GM12878 (cell line): ENCODE measurements at regions not wholly inside any gene's neighbourhood (a gene's known extent, or its start where the extent isn't known, plus 50 kb on each side); places are given as distances from the start of the nearest gene placed in this dataset.

ENCODE experiments used
- ATAC-seq: fragments of 200-7000 bp; cut with Tn5 transposase; 3 replicates; pipeline ENCODE4 v1.9.1; 2020; ENCODE audit warnings: mild to moderate bottlenecking, moderate library complexity
- BruUV-seq: library from RNA; stranded (reverse); fragments of 400-500 nt; replicated peaks from 2 replicates; lab custom pipeline; 2021; lab: Mats Ljungman, UMichigan
- CTCF ChIA-PET: fragments of 300-600 bp; sonication (Branson Sonifier 250); formaldehyde crosslinking; extraction: SDS; loops from one replicate; lab custom pipeline; 2021; ENCODE audit warnings: inconsistent platforms; lab: Yijun Ruan, JAX
- POLR2A ChIA-PET: fragments of 350-600 bp; formaldehyde crosslinking; extraction: SDS; loops from one replicate; lab custom pipeline; 2021; ENCODE audit warnings: inconsistent platforms; lab: Charles Lee
- RAD21 ChIA-PET: fragments of 300-600 bp; sonication (Branson Sonifier 250); formaldehyde crosslinking; loops from one replicate; lab custom pipeline; 2023; ENCODE audit warnings: antibody characterized with exemption; ENCODE audit not compliant: unreplicated experiment; lab: Charles Lee
- SMC1A ChIA-PET: fragments of 300-600 bp; sonication (Branson Sonifier 250); formaldehyde crosslinking; loops from one replicate; lab custom pipeline; 2023; ENCODE audit not compliant: unreplicated experiment, uncharacterized antibody; lab: Charles Lee
- DNase-seq: peaks from one replicate; pipeline ENCODE4 v3.0.0-alpha.2; 2011; ENCODE audit warnings: low read depth, low spot score
- FAIRE-seq: peaks from 3 replicates; lab custom pipeline; 2011; peaks lifted over from hg19 to GRCh38; lab: Jason Lieb, UNC
- H2AFZ ChIP-seq: 2 replicates; pipeline ENCODE4 v1.6.0; 2011; ENCODE audit warnings: low read depth, low read length, control low read depth; ENCODE audit not compliant: control insufficient read depth
- H3K27ac ChIP-seq: 2 replicates; pipeline ENCODE4 v1.5.1; 2011; ENCODE audit warnings: control low read depth; ENCODE audit not compliant: control insufficient read depth, insufficient read depth
- H3K27me3 ChIP-seq, 2 experiments: replicated peaks in 1 of 2; 2 replicates each; pipeline versions ENCODE4 v1.6.0 to v1.6.1; 2011; ENCODE audit warnings: low read length in 1 of 2; ENCODE audit not compliant: control insufficient read depth in 2 of 2, insufficient read depth in 2 of 2
- H3K36me3 ChIP-seq, 2 experiments: 2 replicates each; pipeline ENCODE4 v1.5.1; 2011; ENCODE audit warnings: low read length in 1 of 2; ENCODE audit not compliant: control insufficient read depth in 2 of 2, insufficient read depth in 2 of 2
- H3K4me1 ChIP-seq: 2 replicates; pipeline ENCODE4 v1.6.1; 2011; ENCODE audit warnings: mild to moderate bottlenecking, low read length, moderate library complexity, mixed read lengths; ENCODE audit not compliant: control insufficient read depth, insufficient read depth
- H3K4me2 ChIP-seq: 2 replicates; pipeline ENCODE4 v1.6.0; 2011; ENCODE audit warnings: control low read depth; ENCODE audit not compliant: control insufficient read depth, insufficient read depth
- H3K4me3 ChIP-seq: fragments of 200-600 bp; sonication (generic); 2 replicates; pipeline ENCODE4 v1.5.1; 2016
- H3K79me2 ChIP-seq: 2 replicates; pipeline ENCODE4 v1.6.0; 2011; ENCODE audit warnings: low read length; ENCODE audit not compliant: control insufficient read depth, insufficient read depth
- H3K9ac ChIP-seq: 2 replicates; pipeline ENCODE4 v1.8.0; 2011; ENCODE audit warnings: low read length, control low read depth, mixed read lengths; ENCODE audit not compliant: control insufficient read depth, insufficient read depth
- H3K9me3 ChIP-seq: replicated peaks from 3 replicates; pipeline ENCODE4 v1.5.1; 2011; ENCODE audit warnings: mild to moderate bottlenecking, low read length; ENCODE audit not compliant: control insufficient read depth, insufficient read depth
- H4K20me1 ChIP-seq: 2 replicates; pipeline ENCODE4 v1.6.0; 2011; ENCODE audit not compliant: control insufficient read depth, insufficient read depth
- ASH2L ChIP-seq: fragments of 300-600, 200-600 bp; sonication (generic); IDR thresholded peaks from 2 replicates; pipeline ENCODE4 v1.6.1; 2017; ENCODE audit warnings: low read depth, mild to moderate bottlenecking, borderline replicate concordance
- ATF3 ChIP-seq: IDR thresholded peaks from 2 replicates; pipeline ENCODE4 v1.6.1; 2011; ENCODE audit warnings: low read depth, mild to moderate bottlenecking, low read length, moderate library complexity, borderline replicate concordance; ENCODE audit errors: extremely low read depth
- BMI1 ChIP-seq: fragments of 450-650 bp; IDR thresholded peaks from 2 replicates; pipeline ENCODE4 v1.6.1; 2016; ENCODE audit warnings: mild to moderate bottlenecking, moderate library complexity, borderline replicate concordance
- EED ChIP-seq: sonication (generic); IDR thresholded peaks from 2 replicates; pipeline ENCODE4 v1.6.1; 2016; ENCODE audit warnings: antibody characterized with exemption, low read depth
- EGR1 ChIP-seq, 2 experiments: IDR thresholded peaks; 1 replicate in 1 of 2; 2 replicates in 1 of 2; pipeline ENCODE4 v1.6.1; 2011 to 2012; ENCODE audit warnings: low read depth in 2 of 2, low read length in 2 of 2, borderline replicate concordance in 1 of 2, mild to moderate bottlenecking in 1 of 2, moderate library complexity in 1 of 2
- IKZF1 ChIP-seq: fragments of 450-650 bp; conservative IDR thresholded peaks from 2 replicates; pipeline ENCODE4 v1.6.1; 2017; ENCODE audit warnings: antibody characterized with exemption, mild to moderate bottlenecking
- MEF2A ChIP-seq: IDR thresholded peaks from 2 replicates; pipeline ENCODE4 v1.6.1; 2011; ENCODE audit warnings: low read depth, mild to moderate bottlenecking, low read length, moderate library complexity; ENCODE audit not compliant: insufficient read depth
- MXI1 ChIP-seq: fragments of 150-350 bp; IDR thresholded peaks from 2 replicates; pipeline ENCODE4 v1.6.1; 2011; ENCODE audit warnings: low read depth, mild to moderate bottlenecking, inconsistent platforms, low read length, improper control_type of control experiment
- NFXL1 ChIP-seq: fragments of 450-650 bp; IDR thresholded peaks from 2 replicates; pipeline ENCODE4 v1.6.1; 2017; ENCODE audit warnings: antibody characterized with exemption, mild to moderate bottlenecking, borderline replicate concordance
- PAX5 ChIP-seq: IDR thresholded peaks from 2 replicates; pipeline ENCODE4 v1.6.1; 2011; ENCODE audit warnings: low read depth, low read length, borderline replicate concordance
- RCOR1 ChIP-seq: conservative IDR thresholded peaks from 2 replicates; pipeline ENCODE4 v1.6.1; 2012; ENCODE audit warnings: low read depth, low read length, improper control_type of control experiment
- SPI1 ChIP-seq: IDR thresholded peaks from 2 replicates; pipeline ENCODE4 v1.6.1; 2011; ENCODE audit warnings: low read depth, mild to moderate bottlenecking, low read length, moderate library complexity, borderline replicate concordance; ENCODE audit not compliant: insufficient read depth
- TCF7 ChIP-seq: IDR thresholded peaks from 2 replicates; pipeline ENCODE4 v1.6.1; 2014; ENCODE audit warnings: antibody characterized with exemption, borderline replicate concordance
- ZBED1 ChIP-seq: IDR thresholded peaks from 2 replicates; pipeline ENCODE4 v1.6.1; 2016; ENCODE audit warnings: borderline replicate concordance
- WGBS: methylation state at CpG from one replicate; pipeline ENCODE4 v1.1.6; 2016; ENCODE audit warnings: low lambda C conversion rate; ENCODE audit not compliant: insufficient replicate concordance, insufficient coverage; ENCODE audit errors: missing lambda C conversion rate; 5-methylcytosine and 5-hydroxymethylcytosine counted together
- in situ Hi-C: fragments of 300-500 bp; cut with MboI; formaldehyde crosslinking; loops from 9 replicates; pipeline ENCODE4 v1.14.3; 2018; ENCODE audit warnings: mixed read lengths
- intact Hi-C: fragments of 100-400 bp; cut with micrococcal nuclease; formaldehyde crosslinking; loops from one replicate; pipeline ENCODE4 v1.14.2; 2022; ENCODE audit not compliant: unreplicated experiment
- TF ChIP-seq, protein P1 (sequence below): IDR thresholded peaks from 2 replicates; pipeline ENCODE4 v1.6.1; 2012; ENCODE audit warnings: improper control_type of control experiment, low read depth, low read length; ENCODE audit not compliant: insufficient replicate concordance
- TF ChIP-seq, protein P2 (sequence below): IDR thresholded peaks from 2 replicates; pipeline ENCODE4 v1.6.1; 2012; ENCODE audit warnings: low read depth, low read length, improper control_type of control experiment

DNA sequence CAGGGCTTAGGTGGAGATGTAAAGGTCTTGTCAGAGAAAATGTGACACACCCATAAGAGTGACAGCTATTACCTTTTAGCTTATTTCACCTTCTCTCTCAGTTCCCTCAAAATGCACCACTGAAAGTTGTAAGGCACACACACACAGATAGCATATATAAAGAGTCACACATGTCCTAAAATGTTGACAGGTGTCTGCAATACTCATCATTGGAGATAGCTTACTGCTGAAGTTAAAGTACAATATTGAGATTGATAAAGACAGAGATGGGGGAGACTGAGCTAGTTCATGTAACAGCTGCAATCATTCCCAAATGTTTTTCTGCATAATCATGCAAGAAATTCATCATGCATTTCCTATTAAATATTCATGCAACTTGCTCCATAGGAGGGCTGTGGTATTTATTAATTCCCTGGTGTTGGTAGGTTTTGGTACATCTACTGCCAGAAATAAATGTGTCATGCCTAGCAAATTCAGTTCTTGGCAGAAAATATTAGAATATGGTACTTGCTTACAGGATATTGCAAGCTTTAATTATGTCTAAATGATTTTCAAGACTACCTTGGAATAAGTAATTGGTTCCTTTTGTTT lies 118.8 kb upstream of the RBMS1 start (continued):
- TF ChIP-seq, protein P1, sequence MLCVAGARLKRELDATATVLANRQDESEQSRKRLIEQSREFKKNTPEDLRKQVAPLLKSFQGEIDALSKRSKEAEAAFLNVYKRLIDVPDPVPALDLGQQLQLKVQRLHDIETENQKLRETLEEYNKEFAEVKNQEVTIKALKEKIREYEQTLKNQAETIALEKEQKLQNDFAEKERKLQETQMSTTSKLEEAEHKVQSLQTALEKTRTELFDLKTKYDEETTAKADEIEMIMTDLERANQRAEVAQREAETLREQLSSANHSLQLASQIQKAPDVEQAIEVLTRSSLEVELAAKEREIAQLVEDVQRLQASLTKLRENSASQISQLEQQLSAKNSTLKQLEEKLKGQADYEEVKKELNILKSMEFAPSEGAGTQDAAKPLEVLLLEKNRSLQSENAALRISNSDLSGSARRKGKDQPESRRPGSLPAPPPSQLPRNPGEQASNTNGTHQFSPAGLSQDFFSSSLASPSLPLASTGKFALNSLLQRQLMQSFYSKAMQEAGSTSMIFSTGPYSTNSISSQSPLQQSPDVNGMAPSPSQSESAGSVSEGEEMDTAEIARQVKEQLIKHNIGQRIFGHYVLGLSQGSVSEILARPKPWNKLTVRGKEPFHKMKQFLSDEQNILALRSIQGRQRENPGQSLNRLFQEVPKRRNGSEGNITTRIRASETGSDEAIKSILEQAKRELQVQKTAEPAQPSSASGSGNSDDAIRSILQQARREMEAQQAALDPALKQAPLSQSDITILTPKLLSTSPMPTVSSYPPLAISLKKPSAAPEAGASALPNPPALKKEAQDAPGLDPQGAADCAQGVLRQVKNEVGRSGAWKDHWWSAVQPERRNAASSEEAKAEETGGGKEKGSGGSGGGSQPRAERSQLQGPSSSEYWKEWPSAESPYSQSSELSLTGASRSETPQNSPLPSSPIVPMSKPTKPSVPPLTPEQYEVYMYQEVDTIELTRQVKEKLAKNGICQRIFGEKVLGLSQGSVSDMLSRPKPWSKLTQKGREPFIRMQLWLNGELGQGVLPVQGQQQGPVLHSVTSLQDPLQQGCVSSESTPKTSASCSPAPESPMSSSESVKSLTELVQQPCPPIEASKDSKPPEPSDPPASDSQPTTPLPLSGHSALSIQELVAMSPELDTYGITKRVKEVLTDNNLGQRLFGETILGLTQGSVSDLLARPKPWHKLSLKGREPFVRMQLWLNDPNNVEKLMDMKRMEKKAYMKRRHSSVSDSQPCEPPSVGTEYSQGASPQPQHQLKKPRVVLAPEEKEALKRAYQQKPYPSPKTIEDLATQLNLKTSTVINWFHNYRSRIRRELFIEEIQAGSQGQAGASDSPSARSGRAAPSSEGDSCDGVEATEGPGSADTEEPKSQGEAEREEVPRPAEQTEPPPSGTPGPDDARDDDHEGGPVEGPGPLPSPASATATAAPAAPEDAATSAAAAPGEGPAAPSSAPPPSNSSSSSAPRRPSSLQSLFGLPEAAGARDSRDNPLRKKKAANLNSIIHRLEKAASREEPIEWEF, result no peak
- TF ChIP-seq MEF2A, result no peak
- TF ChIP-seq TCF7, result no peak

DNA sequence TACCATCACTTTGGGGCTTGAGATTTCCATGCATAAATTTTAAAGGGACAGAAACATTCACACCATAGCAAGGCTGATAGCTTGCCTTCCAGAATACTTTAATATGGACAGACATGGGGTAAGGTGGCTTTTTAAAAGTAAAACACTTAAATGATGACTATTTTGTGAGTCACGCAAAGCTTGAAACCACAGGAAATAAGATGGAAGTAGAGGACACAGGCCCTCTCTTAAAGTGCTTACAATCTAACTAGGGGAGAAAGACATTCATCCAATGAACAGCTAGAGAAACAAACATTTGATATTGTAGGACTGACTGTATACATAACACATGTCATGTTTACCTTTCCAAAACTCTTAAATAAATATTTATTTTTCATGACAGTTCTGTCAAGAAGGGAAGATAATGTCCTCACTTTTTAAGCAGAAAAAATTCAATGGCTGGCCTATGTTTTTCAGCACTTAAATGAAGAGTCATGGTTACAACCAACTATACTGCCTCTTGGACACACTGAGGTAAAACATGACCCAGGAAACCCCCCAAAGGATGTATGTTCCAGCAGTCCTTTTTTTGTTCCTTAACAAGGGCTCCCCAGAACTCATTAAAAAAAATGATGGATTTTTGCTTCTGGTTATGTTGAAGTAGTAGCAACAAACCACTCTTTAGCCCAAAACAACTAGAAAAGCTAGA lies 120.0 kb upstream of the RBMS1 start:
- Histone ChIP-seq H3K9me3 (no peaks in the 10 kb centered on the region), H3K4me3 (no peak overlapping the region), H3K79me2 (no peaks in the 10 kb centered on the region), H4K20me1 (no peaks in the 10 kb centered on the region), H3K36me3 (no peaks in the 10 kb centered on the region), H3K27me3 (no peaks in the 10 kb centered on the region), H3K9ac (no peak overlapping the region), H2AFZ (no peak overlapping the region), H3K4me1 (no peaks in the 10 kb centered on the region), H3K27ac (no peak overlapping the region), H3K4me2 (no peak overlapping the region)
- FAIRE-seq, result no peak
- ChIA-PET CTCF (no interaction called here), POLR2A (no interaction called here), RAD21 (no interaction called here), SMC1A (no interaction called here)
- no TSS peak for BruUV-seq
- intact Hi-C loops (no loop called here), in situ Hi-C loops (no loop called here)
- WGBS, result 42% methylated on average over 1 of the region's 1 CpG
- no peak for ATAC-seq
- no peak for DNase-seq
- TF ChIP-seq BMI1 (no peak), ASH2L (no peak), MXI1 (no peak), RCOR1 (no peak), ZBED1 (no peak), ATF3 (no peak), EGR1 (IDR thresholded peaks at IDR 0.05; ENCODE audit: borderline replicate concordance in 1 of 2, low read depth in 2 of 2, low read length in 2 of 2) (no peak), NFXL1 (no peak), IKZF1 (no peak), SPI1 (no peak), EED (no peak), PAX5 (no peak)
- TF ChIP-seq, protein P2, sequence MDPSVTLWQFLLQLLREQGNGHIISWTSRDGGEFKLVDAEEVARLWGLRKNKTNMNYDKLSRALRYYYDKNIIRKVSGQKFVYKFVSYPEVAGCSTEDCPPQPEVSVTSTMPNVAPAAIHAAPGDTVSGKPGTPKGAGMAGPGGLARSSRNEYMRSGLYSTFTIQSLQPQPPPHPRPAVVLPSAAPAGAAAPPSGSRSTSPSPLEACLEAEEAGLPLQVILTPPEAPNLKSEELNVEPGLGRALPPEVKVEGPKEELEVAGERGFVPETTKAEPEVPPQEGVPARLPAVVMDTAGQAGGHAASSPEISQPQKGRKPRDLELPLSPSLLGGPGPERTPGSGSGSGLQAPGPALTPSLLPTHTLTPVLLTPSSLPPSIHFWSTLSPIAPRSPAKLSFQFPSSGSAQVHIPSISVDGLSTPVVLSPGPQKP, result no peak
